ENCODE measurements at regions not wholly inside any gene's neighbourhood (a gene's known extent, or its start where the extent isn't known, plus 50 kb on each side); places are given as distances from the start of the nearest gene placed in this dataset.
"Not testable (repeated sequence)": the region's sequence is repeated elsewhere in the genome, so short reads cannot be mapped to it uniquely, and the experiment has no call there.

GRCh38 chr5:91315701-91316100 lies 67.4 kb downstream of the ARRDC3 start:
- no peak for DNase-seq

DNA sequence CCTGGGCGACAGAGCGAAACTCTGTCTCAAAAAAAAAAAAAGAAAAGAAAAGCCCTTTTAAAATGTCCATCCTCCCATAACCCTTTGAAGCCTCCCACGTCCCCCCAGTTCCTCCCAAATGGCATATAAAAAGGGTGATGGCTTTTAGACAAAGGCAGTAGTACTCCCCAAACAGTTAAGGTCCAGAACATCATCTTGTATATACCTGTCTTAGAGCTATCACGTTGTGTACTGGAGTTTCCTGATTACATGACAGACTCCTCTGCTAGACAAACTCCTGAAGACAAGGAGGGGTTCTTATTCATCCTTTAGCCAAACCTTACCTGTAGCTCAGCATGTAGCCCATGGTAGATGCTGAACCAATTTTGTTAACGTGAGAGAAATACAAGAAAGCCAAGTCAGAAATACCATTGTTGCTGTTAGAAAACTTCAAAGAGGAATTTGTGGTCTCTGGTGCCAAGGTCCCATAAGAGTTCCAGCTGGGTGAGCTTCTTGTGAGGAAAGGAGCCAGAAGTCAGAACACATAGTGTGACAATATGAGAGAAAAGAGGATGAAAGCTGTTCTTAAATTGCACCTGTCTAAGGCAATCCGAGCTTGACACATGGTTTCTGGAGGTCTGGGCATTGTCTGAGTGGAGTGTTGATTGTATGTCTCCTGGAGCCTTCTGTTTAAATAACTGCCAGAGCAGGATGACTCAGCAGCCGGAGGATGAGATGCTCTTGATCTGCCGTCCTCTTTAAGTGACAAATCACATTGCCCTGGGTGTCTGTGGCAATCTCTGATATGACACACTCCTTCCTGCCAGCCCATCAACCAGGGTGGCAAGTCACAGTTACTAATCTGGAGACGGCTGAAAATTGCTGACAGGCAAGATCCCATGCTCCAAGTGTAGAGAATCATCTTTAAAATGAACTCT lies 69.1 kb downstream of the ARRDC3 start:
- peak; percentile 55 for DNase-seq

DNA sequence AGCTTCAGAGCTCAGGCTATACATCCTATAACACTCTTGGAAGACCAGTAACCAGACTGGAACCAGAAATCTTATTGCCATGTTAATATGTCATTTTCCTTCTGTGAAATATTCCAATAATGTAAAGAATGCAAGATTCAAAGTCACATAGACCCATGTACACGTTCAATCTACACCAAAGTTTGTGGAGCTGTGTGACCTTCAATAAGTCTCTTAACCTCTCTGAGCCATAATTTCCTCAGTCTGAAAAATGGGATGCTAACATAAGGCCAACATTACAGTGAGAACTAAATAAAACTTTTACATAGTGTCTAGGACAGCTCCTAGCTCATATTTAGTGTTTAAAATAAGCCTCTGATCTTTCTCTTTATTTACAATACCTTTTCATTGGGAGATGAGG lies 70.4 kb downstream of the ARRDC3 start:
- DNase-seq, result no peak

- DNase-seq, result peak; percentile 63
Observed at GRCh38 chr5:91311697-91312501, 71.2 kb downstream of the ARRDC3 start.

- DNase-seq, result no peak
Observed at GRCh38 chr5:91311168-91311696, 71.9 kb downstream of the ARRDC3 start.

DNA sequence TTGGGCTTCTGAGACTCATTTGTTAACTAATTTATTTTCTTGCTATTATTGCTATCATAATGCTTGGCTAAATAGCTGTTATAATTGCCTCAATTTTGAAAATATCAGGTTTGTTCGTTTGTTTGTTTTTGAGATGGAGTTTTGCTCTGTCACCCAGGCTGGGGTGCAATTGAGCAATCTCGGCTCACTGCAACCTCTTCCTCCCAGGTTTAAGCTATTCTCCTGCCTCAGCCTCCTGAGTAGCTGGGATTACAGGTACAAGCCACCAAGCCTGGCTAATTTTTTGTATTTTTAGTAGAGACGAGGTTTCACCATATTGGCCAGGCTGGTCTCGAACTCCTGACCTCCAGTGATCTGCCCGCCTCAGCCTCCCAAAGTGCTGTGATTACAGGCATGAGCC lies 75.0 kb downstream of the ARRDC3 start:
- not testable (repeated sequence) for DNase-seq

GRCh38 chr5:91307048-91307447 lies 76.1 kb downstream of the ARRDC3 start:
- DNase-seq, result no peak

DNA sequence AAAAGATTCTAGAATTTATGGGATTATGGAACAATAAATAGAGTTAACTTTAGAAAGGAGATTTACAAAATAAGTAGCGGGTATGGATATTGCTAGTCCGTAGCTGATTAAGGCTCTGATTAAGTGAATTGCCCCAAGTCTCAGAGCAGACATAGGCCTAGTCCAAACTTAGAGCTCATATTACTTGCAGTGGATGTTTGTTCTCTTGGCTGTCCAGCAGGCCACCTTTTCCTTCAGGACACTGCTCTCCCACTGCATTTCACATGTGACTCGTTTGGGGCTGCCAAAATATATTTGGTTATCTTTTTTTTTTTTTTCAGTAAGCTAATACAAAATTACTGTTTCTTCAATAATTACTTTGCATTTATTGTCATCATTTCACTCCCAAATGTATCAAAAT lies 76.6 kb downstream of the ARRDC3 start:
- no peak for DNase-seq

DNA sequence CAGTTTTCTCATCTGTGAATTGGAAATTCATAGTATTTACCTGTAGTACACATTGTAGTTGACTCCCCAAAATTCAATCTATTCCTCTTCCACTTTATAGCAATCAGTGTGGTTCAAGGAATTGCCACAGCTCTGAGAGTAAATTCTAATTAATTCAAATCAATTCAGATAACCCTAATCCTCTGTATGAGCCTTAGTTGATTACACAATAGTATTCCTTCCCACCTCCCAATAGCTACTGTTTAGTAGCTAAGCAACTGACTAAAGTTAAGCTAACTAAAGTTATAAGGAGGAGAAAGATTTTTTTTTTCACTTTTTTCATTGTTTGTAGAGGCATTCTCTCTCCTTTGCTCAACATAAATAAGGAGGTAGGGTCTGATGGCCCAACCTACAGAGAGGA lies 77.5 kb downstream of the ARRDC3 start:
- DNase-seq, result no peak

DNA sequence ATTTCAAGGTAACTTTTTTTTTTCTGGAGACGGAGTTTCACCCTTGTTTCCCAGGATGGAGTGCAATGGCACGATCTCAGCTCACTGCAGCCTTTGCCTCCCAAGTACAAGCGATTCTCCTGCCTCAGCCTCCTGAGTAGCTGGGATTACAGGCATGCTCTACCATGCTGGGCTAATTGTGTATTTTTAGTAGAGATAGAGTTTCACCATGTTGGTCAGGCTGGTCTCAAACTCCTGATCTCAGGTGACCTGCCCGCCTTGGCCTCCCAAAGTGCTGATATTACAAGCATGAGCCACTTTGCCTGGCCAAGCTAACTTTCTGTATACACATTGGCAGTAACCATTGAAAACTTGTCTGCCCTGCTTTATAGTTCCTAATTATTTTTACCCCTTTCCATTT lies 79.1 kb downstream of the ARRDC3 start:
- not testable (repeated sequence) for DNase-seq

DNA sequence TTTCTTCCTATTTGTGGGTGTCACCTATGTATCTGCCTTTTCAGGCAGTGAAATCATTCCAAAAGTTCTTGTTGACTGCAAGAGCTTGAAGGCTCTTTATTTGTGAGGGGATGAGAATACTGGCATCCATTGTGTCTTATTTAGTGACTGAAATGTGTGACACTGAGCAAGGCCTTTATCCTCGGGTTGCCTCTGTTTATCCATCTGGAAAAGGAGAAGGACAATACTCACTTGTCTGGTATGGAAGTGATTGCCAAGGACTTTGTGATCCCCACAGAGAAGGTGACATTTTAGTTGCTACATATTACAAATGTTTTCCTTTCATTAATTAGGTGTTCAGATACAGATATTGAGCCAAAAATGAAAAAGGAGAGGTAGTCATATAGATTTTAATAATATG lies 80.2 kb downstream of the ARRDC3 start:
- no peak for DNase-seq

DNA sequence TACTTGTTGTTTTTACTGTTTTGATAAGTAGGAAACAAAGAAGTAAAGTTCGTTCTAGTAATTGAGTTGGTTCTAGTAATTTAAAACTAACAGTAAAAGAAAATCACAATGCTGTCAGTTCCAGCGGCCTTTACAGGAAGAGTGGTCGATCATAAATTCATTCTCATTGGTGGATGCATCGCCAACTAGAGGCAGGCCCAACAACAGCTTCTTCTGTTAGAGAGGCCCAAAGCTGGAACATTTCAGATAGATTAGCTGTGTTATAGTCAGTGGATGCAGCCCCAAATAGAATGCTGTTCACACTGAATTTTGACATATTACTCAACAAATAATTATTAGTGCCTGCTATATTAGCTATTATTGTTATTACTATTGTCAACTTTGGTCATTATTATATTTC lies 80.8 kb downstream of the ARRDC3 start:
- DNase-seq, result no peak

DNA sequence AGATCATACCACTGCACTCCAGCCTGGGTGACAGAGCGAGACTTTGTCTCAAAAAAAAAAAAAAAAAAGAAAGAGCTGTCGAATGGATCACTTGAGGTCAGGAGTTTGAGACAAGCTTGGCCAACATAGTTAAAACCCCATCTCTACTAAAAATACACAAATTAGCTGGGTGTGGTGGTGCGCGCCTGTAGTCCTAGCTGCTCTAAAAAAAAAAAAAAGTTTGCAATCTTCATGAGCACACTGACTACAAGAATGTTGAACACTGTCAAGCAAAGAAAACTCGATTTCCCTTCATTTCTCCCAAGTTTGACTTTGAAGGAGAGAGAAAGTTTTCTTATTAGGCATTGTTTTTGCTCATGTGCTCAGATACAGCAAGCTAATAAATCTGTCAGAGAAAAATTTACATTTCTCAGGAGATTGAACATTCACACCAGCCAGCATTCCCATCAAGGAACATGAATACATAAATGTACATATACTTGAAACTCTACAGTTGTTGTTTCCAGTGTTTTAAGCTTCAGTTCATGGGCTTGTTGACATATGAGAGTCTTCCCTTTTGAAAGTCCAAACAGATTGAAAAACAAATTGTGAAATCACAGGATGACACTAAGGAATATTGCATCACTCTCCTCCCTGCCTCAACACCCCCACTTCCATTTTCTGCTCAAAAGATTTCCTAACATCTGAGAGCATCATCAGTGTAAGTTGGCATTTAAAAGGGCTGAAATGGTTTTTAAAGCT lies 81.8 kb downstream of the ARRDC3 start:
- no peak for DNase-seq

DNA sequence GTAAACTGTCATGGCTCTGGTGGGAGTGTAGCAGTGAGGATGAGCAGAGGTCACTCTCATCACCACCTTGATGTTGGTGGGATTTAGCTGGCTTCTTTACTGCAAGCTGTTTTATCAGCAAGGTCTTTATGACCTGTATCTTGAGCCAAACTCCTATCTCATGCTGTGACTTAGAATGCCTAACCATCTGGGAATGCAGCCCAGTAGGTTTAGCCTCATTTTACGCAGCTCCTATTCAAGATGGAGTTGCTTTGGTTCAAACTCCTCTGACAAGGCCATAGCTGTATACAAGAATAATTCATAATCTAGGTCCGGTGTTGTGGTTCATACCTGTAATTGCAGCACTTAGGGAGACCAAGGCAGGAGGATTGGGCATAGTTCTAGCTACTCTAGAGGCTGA lies 85.1 kb downstream of the ARRDC3 start:
- DNase-seq, result no peak

GRCh38 chr5:91296674-91297143 lies 86.4 kb downstream of the ARRDC3 start:
- DNase-seq, result no peak

DNA sequence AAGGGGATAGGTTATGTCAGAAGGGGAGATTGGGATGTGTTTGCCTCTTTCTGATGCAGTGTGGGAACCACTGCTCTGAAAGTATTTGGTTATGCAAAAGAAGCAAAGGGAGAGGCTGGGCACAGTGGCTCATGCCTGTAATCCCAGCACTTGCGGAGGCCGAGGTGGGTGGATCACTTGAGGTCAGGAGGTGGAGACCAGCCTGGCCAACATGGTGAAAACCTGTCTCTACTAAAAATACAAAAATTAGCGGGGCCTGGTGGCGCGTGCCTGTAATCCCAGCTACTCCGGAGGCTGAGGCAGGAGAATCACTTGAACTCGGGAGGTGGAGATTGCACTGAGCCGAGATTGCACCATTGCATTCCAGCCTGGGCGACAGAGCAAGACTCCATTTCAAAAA lies 87.0 kb downstream of the ARRDC3 start:
- DNase-seq, result not testable (repeated sequence)

GRCh38 chr5:91293131-91293530 lies 90.0 kb downstream of the ARRDC3 start:
- no peak for DNase-seq

DNA sequence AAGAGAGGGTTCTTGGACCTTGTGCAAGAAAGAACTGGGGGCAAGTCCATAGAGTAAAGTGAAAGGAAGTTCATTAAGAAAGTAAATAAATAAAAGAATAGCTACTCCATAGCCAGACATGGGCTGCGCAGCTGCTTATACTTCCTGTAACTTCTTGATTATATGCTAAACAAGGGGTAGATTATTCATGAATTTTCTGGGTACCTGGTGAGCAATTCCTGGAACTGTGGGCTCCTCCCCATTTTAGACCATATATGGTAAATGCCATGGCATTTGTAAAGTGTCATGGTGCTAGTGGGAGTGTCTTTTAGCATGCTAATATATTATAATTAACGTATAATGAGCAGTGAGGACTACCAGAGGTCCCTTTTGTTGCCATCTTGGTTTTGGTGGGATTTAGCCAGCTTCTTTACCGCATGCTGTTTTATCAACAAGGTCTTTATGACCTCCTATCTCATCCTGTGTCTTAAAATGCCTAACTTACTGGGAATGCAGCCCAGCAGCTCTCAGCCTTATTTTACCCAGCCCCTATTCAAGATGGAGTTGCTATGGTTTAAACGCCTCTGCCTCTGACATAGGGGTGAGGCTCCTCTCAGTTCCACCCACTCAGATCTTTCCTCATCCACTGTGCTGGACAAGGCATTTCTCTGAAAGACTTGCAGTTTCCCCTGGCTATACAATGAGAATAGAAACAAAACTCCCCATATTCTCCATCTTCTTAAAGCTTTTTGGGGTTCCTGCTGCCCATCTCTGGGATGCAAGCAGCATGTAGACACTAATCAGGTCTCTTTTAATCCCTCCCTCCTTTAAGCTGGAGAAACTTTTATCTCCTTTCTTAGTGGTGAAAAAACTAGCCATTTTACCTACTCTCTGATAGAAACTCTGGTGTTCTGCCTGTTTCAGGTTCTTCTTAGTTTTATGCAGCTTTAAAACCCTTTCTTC lies 91.2 kb downstream of the ARRDC3 start:
- no peak for DNase-seq

DNA sequence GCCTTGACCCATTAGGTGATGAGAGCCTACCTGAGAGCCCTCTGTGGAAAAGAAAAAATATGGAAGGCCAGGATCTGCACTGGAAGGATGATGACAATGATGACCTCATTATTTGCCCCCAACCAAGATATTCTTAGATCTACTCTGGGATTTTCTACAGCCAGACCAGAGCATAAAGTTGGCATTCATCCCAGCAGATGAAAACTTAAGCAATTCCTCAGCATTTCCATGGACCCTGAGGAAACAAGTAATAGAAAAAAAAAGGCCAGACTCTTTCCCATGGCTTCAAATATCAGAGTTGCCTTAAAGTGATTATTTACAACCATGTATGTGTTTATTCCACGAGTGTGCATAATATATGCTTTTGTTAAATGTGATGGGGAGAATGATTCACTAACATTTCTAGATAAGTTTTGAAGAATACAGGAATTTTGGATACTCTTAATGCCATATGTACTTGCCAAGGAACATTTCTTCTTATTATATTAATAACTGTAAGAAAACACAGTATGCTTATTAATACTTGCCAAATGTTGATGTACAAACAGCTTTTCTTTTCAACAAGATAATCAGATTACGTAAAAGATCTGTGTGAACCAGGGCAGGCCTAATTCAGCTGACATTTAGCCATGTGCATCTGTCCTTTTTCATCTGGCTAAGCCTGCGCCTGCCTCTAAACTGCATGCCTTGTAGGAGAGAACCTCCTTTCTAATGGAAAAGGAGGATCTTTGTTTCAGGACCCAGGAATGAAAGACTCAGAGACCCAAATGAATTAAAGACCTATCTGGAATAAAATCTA lies 94.8 kb downstream of the ARRDC3 start:
- no peak for DNase-seq

GRCh38 chr5:91285062-91285461 lies 98.1 kb downstream of the ARRDC3 start:
- DNase-seq, result not testable (repeated sequence)

DNA sequence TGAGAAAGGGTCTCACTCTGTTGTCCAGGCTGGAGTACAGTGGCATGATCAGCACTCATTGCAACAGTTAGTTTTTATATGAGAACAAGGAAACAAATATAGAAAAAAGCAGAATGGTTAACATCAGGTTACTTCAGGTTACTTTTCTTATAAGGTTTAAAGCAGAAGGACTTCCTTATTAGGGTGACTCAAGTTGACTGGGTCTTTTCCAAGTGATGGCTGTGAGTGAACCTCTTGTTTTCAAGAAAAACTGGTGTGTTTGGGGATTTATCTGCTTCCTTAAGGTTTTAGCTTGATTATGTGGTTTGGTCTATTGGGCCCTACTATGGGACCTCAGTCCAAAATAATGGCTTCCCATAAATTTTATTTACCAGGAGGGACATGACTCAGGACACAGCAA lies 99.2 kb downstream of the ARRDC3 start:
- DNase-seq, result no peak

All from GOT3 (cell line).